ENCODE measurements at regions not wholly inside any gene's neighbourhood (a gene's known extent, or its start where the extent isn't known, plus 50 kb on each side); places are given as distances from the start of the nearest gene placed in this dataset.

- no peak for TF ChIP-seq REST (IDR thresholded peaks at IDR 0.05; ENCODE audit: insufficient read depth in 1 of 2, low read depth in 2 of 2, low read length in 1 of 2)
- no peak for TF ChIP-seq CTCF (IDR thresholded peaks at IDR 0.05)
Measured at GRCh38 chr9:13673348-13673747, 393.9 kb upstream of the MPDZ start.
